GM12874 (cell line): ENCODE measurements at regions not wholly inside any gene's neighbourhood (a gene's known extent, or its start where the extent isn't known, plus 50 kb on each side); places are given as distances from the start of the nearest gene placed in this dataset.

Source experiments
- TF ChIP-seq, protein P1 (sequence below): IDR thresholded peaks from 2 replicates; pipeline ENCODE4 v1.5.1; 2011; ENCODE audit warnings: low read depth, mild to moderate bottlenecking, control low read depth, low read length, moderate library complexity; ENCODE audit not compliant: insufficient read depth

- TF ChIP-seq, protein P1, sequence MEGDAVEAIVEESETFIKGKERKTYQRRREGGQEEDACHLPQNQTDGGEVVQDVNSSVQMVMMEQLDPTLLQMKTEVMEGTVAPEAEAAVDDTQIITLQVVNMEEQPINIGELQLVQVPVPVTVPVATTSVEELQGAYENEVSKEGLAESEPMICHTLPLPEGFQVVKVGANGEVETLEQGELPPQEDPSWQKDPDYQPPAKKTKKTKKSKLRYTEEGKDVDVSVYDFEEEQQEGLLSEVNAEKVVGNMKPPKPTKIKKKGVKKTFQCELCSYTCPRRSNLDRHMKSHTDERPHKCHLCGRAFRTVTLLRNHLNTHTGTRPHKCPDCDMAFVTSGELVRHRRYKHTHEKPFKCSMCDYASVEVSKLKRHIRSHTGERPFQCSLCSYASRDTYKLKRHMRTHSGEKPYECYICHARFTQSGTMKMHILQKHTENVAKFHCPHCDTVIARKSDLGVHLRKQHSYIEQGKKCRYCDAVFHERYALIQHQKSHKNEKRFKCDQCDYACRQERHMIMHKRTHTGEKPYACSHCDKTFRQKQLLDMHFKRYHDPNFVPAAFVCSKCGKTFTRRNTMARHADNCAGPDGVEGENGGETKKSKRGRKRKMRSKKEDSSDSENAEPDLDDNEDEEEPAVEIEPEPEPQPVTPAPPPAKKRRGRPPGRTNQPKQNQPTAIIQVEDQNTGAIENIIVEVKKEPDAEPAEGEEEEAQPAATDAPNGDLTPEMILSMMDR: no peak
These were observed 539.3 kb downstream of the MTRR start for GRCh38 chr5:8408258-8408657.

DNA sequence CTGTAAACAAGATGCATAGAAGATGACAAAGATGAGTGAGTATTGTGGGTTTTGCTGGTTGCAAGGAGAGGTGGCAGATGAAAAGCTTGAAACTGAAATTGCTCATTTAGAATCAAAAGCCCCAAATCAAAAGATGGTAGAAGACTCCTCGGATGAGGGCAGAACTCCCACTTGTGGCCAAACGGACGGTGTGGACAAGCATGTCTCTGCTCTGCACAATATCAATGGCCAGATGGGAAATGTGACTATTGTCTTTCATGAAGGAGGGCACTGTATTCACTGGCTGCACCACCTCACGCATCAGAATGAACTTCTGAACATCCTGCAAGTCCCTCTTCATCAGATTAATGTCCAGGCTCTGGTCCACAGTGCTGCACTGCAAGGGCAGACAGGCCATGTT, 541.7 kb downstream of the MTRR start:
- TF ChIP-seq, protein P1: no peak

DNA sequence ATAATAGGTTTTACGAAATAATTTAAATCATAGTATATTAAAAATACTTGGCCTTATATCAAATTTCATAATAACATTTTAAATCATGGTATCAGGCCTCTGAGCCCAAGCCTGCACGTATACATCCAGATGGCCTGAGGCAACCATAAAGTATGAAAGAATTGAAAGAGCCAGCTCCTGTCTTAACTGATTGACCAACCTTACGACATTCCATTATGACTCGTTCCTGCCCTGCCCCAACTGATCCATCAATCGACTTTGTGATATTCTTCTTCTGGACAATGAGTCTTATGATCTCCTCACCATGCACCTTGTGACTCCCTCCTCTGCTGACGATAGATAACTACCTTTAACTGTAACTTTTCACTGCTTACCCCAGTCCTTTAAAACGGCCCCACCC, 545.0 kb downstream of the MTRR start:
- TF ChIP-seq, protein P1: no peak

DNA sequence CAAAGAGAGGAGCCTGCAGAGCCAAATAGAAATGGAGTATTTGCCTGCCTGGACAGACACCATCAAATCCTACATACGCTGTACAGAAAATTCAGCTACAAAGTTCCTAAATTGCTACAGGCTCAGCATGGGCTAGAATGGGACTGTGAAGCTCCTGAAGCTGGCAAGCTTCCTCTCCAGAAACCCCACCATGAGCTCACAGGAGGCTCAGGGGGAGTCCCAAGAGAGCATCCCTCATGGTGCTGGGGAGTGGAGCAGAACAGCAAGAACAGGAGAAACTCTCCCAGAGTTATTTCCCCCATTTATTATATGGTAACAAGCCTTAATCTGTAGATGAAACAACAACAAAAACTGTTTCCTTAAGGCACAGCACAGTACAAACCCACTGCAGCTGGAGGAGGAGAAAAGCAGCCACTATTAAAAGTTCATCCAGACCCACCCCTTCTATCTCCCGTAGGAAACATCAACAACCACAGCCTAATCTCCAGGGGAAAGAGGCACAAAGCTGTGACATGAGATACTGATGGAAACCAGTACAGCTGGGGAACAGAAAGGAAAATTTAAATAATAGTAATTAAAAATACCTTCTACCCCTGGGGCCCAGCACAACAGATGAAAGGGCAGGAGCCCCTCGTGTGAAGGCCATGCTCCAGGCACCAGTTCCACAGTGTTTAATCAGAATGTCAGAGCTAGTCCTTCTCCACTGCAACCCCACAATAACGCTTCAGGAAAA, 548.5 kb downstream of the MTRR start:
- TF ChIP-seq, protein P1: no peak

DNA sequence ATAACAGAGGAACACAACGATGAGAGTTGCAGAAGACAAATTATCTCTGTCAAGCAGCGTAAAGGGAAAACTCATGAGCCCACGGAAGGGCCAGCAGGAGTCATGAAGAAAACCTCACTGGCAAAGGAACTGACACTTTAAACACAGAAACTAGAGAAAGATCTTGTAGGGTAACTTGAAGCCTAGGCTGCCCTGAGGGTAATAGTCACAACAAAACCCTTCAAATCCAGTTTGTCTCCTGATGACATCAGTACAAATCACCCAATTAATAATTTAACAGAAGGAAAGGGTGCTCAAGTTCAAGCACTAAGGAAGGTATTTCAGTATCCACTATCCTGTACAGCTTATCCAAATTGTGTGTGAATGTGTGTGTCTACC, 549.1 kb downstream of the MTRR start:
- TF ChIP-seq, protein P1: no peak

DNA sequence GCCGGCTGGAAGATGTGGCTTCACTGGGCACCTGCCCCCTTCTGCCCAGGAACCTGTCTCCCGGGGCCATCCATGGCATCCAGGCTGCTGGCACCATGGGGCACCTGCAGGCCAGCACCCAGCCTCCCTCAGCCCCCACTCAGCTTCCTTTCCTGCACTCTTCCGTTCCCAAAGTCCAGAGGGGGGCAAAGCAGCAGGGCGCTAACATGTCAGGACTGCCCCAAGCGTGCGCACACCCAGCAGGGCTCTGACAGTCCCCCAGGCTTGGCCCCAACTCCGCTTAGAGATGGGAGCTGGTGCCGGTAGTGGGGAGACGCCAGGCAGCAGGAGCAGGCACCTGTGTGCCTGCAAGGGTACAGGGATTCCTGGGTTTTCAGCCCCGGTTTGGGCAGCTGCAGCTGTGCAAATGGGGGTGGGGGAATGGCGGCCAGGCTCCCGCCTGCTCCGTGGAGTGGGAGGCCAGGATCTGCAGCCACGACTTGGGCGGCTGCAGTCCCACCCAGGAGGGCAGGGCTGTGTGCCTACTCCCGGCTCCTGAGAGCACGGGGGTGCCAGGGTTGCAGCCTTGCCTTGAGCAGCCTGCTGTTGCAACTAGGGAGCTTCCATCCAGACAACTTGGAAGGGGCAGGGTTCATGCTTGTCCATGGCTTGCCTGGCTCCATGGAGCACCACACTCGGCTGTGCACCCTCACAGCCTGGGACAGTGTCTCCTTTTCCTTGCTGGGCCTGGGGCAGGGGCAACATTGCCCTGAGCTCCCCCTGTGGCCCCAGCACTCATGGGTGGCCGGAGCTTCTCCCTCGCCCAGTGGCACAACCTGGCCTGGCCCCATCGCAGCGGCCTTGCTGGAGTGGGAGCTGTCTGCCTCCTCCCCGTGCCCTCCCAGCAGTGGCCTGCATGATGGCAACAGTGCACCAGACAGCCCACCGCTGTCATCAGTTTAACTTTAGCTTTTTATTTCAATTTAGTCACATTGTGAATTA, 561.1 kb downstream of the MTRR start:
- TF ChIP-seq, protein P1: no peak

DNA sequence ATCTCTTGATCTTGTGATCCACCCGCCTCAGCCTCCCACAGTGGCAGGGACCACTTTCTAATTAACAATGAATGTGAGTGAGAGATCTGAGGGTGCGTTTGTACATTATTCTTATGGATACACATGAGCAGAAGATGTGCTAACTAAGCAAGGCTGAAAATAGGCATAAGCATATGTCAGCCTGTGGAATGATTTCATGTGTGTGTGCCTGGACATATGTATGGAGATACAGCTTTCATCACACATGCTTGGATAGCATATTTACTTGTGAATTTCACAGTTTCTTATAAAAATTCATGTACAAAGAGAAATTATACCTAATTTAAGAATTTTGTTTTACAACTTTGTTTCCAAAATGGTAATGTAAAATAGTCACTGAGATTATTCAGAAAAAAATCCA, 565.6 kb downstream of the MTRR start:
- TF ChIP-seq, protein P1: no peak
